ENCODE measurements at regions not wholly inside any gene's neighbourhood (a gene's known extent, or its start where the extent isn't known, plus 50 kb on each side); places are given as distances from the start of the nearest gene placed in this dataset.

GRCh38 chr20:36104244-36104643, 50.3 kb upstream of the EPB41L1 start:
- TF ChIP-seq CTCF (IDR thresholded peaks at IDR 0.05; ENCODE audit: low read depth, low read length, missing control alignments): no peak

More at GRCh38 chr20:36104244-36104643, 50.3 kb upstream of the EPB41L1 start:
- no peak for DNase-seq (ENCODE audit: low read depth)
- no peak overlapping the region for H3K4me3 ChIP-seq (ENCODE audit: low read depth, low read length)
